NB4 (cell line): ENCODE measurements at regions not wholly inside any gene's neighbourhood (a gene's known extent, or its start where the extent isn't known, plus 50 kb on each side); places are given as distances from the start of the nearest gene placed in this dataset.

Experiments used
- MAX ChIP-seq: IDR thresholded peaks from 2 replicates; pipeline ENCODE4 v1.6.1; 2011; ENCODE audit warnings: low read depth, low read length
- MYC ChIP-seq: IDR thresholded peaks from 2 replicates; pipeline ENCODE4 v1.6.1; 2011; ENCODE audit warnings: low read depth, low read length
- POLR2A ChIP-seq: IDR thresholded peaks from 2 replicates; pipeline ENCODE4 v1.6.1; 2011; ENCODE audit warnings: mild to moderate bottlenecking; ENCODE audit not compliant: insufficient read length; ENCODE audit errors: extremely low read depth
- TF ChIP-seq, protein P1 (sequence below): IDR thresholded peaks from one replicate; pipeline ENCODE4 v1.5.1; 2012; ENCODE audit warnings: low read depth, low read length

DNA sequence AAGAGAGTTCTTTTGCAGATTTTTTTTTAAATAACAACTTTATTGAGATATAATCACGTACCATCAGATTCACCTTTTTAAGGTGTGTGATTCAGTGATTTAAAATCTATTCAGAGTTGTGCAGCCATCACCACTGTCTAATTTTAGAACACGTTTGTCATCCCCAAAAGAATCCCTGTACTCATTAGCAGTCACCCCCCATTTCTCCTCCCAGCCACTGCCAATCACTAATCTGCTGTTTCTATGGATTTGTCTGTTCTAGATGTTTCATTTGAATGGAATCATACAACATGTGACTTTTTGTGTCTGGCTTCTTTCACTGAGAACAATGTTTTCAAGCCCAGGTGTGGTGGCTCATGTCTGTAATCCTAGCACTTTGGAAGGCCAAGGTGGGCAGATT lies 55.4 kb upstream of the RAPH1 start:
- TF ChIP-seq, protein P1, sequence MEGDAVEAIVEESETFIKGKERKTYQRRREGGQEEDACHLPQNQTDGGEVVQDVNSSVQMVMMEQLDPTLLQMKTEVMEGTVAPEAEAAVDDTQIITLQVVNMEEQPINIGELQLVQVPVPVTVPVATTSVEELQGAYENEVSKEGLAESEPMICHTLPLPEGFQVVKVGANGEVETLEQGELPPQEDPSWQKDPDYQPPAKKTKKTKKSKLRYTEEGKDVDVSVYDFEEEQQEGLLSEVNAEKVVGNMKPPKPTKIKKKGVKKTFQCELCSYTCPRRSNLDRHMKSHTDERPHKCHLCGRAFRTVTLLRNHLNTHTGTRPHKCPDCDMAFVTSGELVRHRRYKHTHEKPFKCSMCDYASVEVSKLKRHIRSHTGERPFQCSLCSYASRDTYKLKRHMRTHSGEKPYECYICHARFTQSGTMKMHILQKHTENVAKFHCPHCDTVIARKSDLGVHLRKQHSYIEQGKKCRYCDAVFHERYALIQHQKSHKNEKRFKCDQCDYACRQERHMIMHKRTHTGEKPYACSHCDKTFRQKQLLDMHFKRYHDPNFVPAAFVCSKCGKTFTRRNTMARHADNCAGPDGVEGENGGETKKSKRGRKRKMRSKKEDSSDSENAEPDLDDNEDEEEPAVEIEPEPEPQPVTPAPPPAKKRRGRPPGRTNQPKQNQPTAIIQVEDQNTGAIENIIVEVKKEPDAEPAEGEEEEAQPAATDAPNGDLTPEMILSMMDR, result no peak
- TF ChIP-seq POLR2A, result no peak
- no peak for TF ChIP-seq MAX
- TF ChIP-seq MYC, result no peak
